ENCODE measurements at regions not wholly inside any gene's neighbourhood (a gene's known extent, or its start where the extent isn't known, plus 50 kb on each side); places are given as distances from the start of the nearest gene placed in this dataset.

DNA sequence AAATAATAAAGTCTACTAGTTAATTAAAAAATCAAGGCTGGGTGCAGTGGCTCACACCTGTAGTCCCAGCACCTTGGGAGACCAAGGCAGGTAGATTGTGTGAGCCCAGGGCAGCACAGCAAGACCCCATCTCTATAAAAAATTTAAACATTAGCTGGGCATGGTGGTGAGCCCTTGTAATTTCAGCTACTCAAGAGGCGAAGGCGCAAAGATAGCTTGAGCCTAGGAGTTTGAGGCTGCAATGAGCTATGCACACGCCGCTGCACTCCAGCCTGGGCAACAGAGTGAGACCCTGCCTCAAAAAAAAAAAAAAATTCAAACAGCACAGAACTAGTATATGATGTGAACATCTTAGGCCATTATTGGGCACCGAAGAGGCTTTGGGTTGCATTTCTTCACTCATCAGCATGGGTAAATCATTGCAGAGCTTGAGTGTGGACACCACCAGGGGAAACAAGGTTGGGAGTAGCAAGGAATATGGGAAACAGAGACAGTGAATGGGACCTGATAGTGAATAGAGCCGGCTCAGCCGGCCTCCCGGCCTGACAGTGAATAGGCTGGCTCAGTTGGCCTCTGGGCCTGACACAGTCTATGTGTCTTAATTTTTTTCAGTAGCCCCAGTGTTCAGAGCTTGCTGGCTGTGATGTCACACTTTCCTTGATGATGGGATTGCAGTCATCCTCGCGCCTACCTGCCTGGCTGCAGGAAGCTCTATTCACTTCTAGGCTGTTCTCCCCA lies 89.1 kb upstream of the ERRFI1 start:
- TF ChIP-seq, protein P1, sequence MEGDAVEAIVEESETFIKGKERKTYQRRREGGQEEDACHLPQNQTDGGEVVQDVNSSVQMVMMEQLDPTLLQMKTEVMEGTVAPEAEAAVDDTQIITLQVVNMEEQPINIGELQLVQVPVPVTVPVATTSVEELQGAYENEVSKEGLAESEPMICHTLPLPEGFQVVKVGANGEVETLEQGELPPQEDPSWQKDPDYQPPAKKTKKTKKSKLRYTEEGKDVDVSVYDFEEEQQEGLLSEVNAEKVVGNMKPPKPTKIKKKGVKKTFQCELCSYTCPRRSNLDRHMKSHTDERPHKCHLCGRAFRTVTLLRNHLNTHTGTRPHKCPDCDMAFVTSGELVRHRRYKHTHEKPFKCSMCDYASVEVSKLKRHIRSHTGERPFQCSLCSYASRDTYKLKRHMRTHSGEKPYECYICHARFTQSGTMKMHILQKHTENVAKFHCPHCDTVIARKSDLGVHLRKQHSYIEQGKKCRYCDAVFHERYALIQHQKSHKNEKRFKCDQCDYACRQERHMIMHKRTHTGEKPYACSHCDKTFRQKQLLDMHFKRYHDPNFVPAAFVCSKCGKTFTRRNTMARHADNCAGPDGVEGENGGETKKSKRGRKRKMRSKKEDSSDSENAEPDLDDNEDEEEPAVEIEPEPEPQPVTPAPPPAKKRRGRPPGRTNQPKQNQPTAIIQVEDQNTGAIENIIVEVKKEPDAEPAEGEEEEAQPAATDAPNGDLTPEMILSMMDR (conservative IDR thresholded peaks at IDR 0.05; ENCODE audit: low read depth, low read length) = no peak
- no peak for TF ChIP-seq FOS (IDR thresholded peaks at IDR 0.05; ENCODE audit: low read depth, low read length)
